ENCODE measurements at regions not wholly inside any gene's neighbourhood (a gene's known extent, or its start where the extent isn't known, plus 50 kb on each side); places are given as distances from the start of the nearest gene placed in this dataset.
A peak's percentile ranks its signal among the peaks of the same experiment; 100 is the strongest.

- H3K4me3 ChIP-seq (replicated peaks; ENCODE audit: low read depth, low read length) = no peak overlapping the region
- TF ChIP-seq CTCF (IDR thresholded peaks at IDR 0.05; ENCODE audit: low read length, missing control alignments) = no peak
- no peak for DNase-seq (ENCODE audit: low read depth)
These were observed 154.4 kb upstream of the ZNF644 start for GRCh38 chr1:91176250-91176649.

- TF ChIP-seq CTCF (IDR thresholded peaks at IDR 0.05; ENCODE audit: low read length, missing control alignments) = no peak
- no peak for DNase-seq (ENCODE audit: low read depth)
- H3K4me3 ChIP-seq (replicated peaks; ENCODE audit: low read depth, low read length) = no peak overlapping the region
These were observed 152.9 kb upstream of the ZNF644 start for GRCh38 chr1:91174734-91175133.

- DNase-seq (ENCODE audit: low read depth) = peak; percentile 22
- no peak overlapping the region for H3K4me3 ChIP-seq (replicated peaks; ENCODE audit: low read depth, low read length)
- no peak for TF ChIP-seq CTCF (IDR thresholded peaks at IDR 0.05; ENCODE audit: low read length, missing control alignments)
These were observed 151.6 kb upstream of the ZNF644 start for GRCh38 chr1:91173346-91173890.

- TF ChIP-seq CTCF (IDR thresholded peaks at IDR 0.05; ENCODE audit: low read length, missing control alignments) = no peak
- no peak overlapping the region for H3K4me3 ChIP-seq (replicated peaks; ENCODE audit: low read depth, low read length)
- DNase-seq (ENCODE audit: low read depth) = no peak
These were observed 150.7 kb upstream of the ZNF644 start for GRCh38 chr1:91172541-91172940.

GRCh38 chr1:91171898-91172297, 150.1 kb upstream of the ZNF644 start:
- no peak overlapping the region for H3K4me3 ChIP-seq (replicated peaks; ENCODE audit: low read depth, low read length)
- no peak for TF ChIP-seq CTCF (IDR thresholded peaks at IDR 0.05; ENCODE audit: low read length, missing control alignments)
- DNase-seq (ENCODE audit: low read depth) = peak; percentile 6

GRCh38 chr1:91170571-91170970, 148.7 kb upstream of the ZNF644 start:
- no peak overlapping the region for H3K4me3 ChIP-seq (replicated peaks; ENCODE audit: low read depth, low read length)
- TF ChIP-seq CTCF (IDR thresholded peaks at IDR 0.05; ENCODE audit: low read length, missing control alignments) = no peak
- DNase-seq (ENCODE audit: low read depth) = no peak

GRCh38 chr1:91166106-91166712, 144.4 kb upstream of the ZNF644 start:
- peak; percentile 89 for TF ChIP-seq CTCF (IDR thresholded peaks at IDR 0.05; ENCODE audit: low read length, missing control alignments)
- DNase-seq (ENCODE audit: low read depth) = peak; percentile 71
- H3K4me3 ChIP-seq (replicated peaks; ENCODE audit: low read depth, low read length) = no peak overlapping the region

Data from fibroblast of pulmonary artery (primary cell).